ENCODE measurements at regions not wholly inside any gene's neighbourhood (a gene's known extent, or its start where the extent isn't known, plus 50 kb on each side); places are given as distances from the start of the nearest gene placed in this dataset.

DNA sequence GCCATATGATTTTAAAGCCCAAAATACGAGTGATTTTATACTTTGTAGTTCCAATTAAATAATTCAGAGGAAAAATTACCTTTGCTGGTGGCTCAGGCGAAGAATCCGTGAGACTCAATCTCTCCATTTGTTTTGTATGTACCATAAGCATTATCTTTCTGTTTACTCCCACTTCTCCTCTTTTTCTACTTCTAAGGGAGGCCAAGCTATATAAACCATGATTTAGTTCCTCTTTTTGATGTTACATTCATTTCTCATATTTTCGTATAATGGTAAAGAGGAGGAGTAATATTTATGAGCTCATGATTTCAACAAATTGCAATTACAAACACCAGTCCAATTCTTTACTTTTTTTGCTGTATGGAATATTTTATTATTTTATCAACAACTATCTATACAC lies 50.6 kb upstream of the TES start:
- Mint-ChIP-seq H3K27ac (no peak overlapping the region), H3K27me3 (peaks cover 26 to 45% of the 10 kb centered on the region in 2 donors), H3K4me1 (ENCODE audit: low read depth in 2 of 2) (no peaks in the 10 kb centered on the region), H3K9me3 (no peaks in the 10 kb centered on the region), H3K4me3 (no peak overlapping the region), H3K36me3 (ENCODE audit: insufficient read depth) (no peaks in the 10 kb centered on the region)
- DNase-seq = no peak
- no peak for ATAC-seq (replicated peaks)

Measured in effector memory CD8-positive, alpha-beta T cell (primary cell).